ENCODE measurements at regions not wholly inside any gene's neighbourhood (a gene's known extent, or its start where the extent isn't known, plus 50 kb on each side); places are given as distances from the start of the nearest gene placed in this dataset.
A peak's percentile ranks its signal among the peaks of the same experiment; 100 is the strongest.

DNA sequence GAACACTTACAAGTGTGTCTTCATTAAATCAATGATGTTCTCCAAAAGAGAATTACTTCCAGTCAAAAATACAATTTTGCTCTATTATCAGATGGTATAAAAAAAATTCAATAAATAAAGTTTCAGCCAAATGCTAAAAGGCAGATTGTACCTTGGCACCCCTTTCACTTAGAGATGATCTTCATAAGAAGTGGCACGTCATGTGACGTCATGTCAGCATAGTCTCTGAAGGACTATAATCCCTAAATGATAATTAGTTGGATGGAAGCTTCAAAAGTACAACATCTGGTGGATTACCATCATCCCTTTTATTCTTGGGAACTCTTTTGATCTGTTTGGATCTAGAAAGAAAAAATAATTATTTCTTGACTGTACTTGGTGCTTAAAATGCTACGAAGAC, 335.5 kb upstream of the EDNRB start:
- TF ChIP-seq, protein P1, sequence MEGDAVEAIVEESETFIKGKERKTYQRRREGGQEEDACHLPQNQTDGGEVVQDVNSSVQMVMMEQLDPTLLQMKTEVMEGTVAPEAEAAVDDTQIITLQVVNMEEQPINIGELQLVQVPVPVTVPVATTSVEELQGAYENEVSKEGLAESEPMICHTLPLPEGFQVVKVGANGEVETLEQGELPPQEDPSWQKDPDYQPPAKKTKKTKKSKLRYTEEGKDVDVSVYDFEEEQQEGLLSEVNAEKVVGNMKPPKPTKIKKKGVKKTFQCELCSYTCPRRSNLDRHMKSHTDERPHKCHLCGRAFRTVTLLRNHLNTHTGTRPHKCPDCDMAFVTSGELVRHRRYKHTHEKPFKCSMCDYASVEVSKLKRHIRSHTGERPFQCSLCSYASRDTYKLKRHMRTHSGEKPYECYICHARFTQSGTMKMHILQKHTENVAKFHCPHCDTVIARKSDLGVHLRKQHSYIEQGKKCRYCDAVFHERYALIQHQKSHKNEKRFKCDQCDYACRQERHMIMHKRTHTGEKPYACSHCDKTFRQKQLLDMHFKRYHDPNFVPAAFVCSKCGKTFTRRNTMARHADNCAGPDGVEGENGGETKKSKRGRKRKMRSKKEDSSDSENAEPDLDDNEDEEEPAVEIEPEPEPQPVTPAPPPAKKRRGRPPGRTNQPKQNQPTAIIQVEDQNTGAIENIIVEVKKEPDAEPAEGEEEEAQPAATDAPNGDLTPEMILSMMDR (IDR thresholded peaks at IDR 0.05; ENCODE audit: insufficient read depth, low read length), result no peak
- DNase-seq (ENCODE audit: low read depth), result no peak

DNA sequence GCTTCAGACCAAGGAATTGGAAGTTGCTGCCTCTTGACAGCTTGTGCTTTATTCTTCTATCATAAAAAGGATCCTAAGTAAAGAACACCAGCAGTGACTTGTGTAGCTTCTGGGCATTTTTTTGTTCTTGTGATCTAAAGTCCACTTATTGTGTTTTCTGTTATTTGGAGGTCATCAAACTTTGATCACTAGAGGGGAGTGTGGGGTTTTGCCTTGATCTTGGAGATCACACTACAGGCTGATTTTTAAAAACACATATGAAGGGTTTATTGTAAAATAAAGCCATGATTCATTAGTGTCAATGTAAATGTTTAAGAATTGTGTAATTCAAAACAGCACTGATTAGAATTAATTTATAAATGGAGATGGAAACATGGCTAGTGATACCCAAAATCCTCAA, 328.7 kb upstream of the EDNRB start:
- DNase-seq (ENCODE audit: low read depth), result no peak
- no peak overlapping the region for H3K4me3 ChIP-seq (ENCODE audit: low read depth, low read length)
- TF ChIP-seq, protein P1 (IDR thresholded peaks at IDR 0.05; ENCODE audit: insufficient read depth, low read length), result no peak

More for the DNA sequence above, 335.5 kb upstream of the EDNRB start:
- no peak overlapping the region for H3K4me3 ChIP-seq (ENCODE audit: low read depth, low read length)

DNA sequence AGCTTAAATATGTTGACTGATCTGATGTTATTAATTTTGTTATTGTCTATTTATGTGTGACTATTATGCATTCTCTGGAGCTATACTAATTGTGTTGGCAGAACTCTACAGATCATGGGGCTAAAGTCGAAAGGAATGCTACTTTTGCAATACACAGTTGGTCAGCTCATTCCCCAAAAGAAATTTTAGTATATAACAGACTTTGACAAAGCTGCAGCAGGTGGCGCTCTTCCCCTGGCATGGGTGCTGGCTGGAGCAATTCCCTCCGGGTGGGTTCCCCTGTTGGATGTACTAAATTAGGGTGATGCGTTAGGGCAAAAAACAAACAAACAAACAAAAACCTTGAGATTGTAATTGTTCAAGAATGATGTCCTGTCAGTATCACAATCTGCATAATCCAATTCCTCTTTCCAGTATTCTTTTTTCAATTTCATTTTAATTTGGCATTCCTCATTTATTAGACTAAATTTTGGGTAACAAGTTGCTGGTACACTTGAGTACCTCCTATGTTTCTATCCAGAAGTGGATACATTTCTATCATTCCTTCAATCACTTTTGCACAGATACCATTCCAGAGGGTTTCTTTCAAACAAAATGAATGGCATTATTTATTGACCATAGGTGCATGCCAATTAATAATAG, 322.8 kb upstream of the EDNRB start:
- TF ChIP-seq, protein P1 (IDR thresholded peaks at IDR 0.05; ENCODE audit: insufficient read depth, low read length), result peak; percentile 59
- H3K4me3 ChIP-seq (ENCODE audit: low read depth, low read length), result no peak overlapping the region
- peak; percentile 26 for DNase-seq (ENCODE audit: low read depth)

DNA sequence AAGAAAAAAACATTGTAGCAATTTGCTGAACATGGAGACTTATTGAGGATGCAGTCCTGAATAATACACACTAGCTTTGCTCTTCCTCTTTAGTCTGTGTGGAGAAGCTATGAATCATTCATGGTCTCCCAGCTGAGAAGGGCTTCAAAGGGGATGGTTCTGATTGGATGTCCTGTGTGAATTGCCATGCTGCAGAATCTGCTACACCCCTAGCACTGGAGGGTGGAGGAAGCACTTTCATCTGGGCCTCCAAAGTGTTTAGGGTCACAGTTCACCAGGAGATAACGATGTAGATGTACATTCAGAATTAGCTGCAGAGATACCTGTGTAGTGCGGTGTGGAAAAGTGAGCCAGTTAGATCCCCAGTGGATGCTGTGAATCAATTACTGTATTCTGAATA, 321.1 kb upstream of the EDNRB start:
- DNase-seq (ENCODE audit: low read depth), result no peak
- no peak overlapping the region for H3K4me3 ChIP-seq (ENCODE audit: low read depth, low read length)
- TF ChIP-seq, protein P1 (IDR thresholded peaks at IDR 0.05; ENCODE audit: insufficient read depth, low read length), result no peak

DNA sequence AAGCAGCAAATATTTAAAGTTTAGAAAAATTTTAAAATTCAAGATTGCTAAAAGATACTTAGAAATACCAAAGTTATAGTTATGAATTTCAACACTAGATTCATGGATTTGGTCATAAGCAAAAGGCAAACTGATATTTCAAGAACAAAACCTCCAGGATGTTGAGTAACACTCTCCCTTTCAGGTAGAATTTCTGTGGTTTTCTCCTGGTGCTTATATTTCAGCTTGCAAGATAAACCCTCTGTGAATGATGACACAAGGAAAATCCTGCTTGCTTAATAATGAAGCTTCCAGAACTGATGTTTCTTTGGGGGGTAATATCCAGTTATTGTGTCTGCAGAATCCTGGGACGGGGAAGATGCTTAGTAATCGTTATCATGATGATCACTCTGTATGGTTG, 320.3 kb upstream of the EDNRB start:
- no peak overlapping the region for H3K4me3 ChIP-seq (ENCODE audit: low read depth, low read length)
- no peak for DNase-seq (ENCODE audit: low read depth)
- TF ChIP-seq, protein P1 (IDR thresholded peaks at IDR 0.05; ENCODE audit: insufficient read depth, low read length), result no peak

DNA sequence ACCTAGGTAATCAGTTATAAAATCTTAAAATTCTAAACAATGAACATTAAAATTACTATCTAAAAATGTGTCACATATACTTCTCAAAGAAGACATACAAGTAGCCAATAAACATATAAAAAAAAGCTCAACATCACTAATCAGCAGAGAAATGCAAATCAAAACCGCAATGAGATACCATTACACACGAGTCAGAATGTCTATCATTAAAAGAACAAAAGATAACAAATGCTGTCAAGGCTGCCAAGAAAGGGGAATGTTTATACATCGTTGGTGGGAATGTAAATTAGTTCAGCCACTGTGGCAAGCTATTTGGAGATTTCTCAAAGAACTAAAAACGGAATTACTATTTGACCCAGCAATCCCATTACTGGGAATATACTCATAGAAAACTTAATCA, 310.3 kb upstream of the EDNRB start:
- TF ChIP-seq, protein P1 (IDR thresholded peaks at IDR 0.05; ENCODE audit: insufficient read depth, low read length), result no peak
- no peak for DNase-seq (ENCODE audit: low read depth)
- no peak overlapping the region for H3K4me3 ChIP-seq (ENCODE audit: low read depth, low read length)

DNA sequence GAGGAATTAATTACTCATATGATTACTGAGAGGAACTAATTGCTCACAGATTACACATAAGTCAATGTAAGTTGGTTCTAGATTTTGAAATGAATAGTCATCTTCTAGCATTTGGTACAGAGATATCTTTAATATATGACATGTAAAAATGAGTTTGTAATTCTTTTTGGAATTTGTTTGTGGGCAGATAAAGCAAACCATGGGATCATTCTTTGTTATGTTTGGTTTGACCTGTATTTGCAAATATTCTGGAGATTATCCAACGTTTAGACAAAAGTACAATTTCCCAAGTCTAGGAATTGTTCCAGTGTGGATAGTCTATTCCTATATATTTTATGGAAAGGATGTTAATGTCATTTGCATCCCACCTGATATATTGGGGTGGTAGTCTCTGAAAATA, 309.6 kb upstream of the EDNRB start:
- TF ChIP-seq, protein P1 (IDR thresholded peaks at IDR 0.05; ENCODE audit: insufficient read depth, low read length), result no peak
- peak; percentile 0 for DNase-seq (ENCODE audit: low read depth)
- H3K4me3 ChIP-seq (ENCODE audit: low read depth, low read length), result no peak overlapping the region
